H9 (cell line): ENCODE measurements at regions not wholly inside any gene's neighbourhood (a gene's known extent, or its start where the extent isn't known, plus 50 kb on each side); places are given as distances from the start of the nearest gene placed in this dataset.

Source experiments
- DNase-seq: peaks from one replicate; pipeline ENCODE4 v3.0.0-alpha.2; 2017
- H2AFZ ChIP-seq: one replicate; pipeline ENCODE4 v1.6.1; 2013; ENCODE audit warnings: mild to moderate bottlenecking, low read length, control low read depth, moderate library complexity
- H2AK5ac ChIP-seq: 2 replicates; pipeline ENCODE4 v1.6.1; 2013; ENCODE audit warnings: low read length, control low read depth, mixed read lengths; ENCODE audit not compliant: insufficient read length
- H2BK120ac ChIP-seq: one replicate; pipeline ENCODE4 v1.6.1; 2013; ENCODE audit warnings: low read depth, mild to moderate bottlenecking, low read length, control low read depth, inconsistent platforms; ENCODE audit not compliant: poor library complexity, severe bottlenecking
- H2BK12ac ChIP-seq: 2 replicates; pipeline ENCODE4 v1.6.1; 2013; ENCODE audit warnings: low read length, control low read depth, mixed read lengths, low read depth; ENCODE audit not compliant: insufficient read length
- H2BK15ac ChIP-seq: 2 replicates; pipeline ENCODE4 v1.6.1; 2013; ENCODE audit warnings: low read depth, low read length, control low read depth
- H2BK20ac ChIP-seq: one replicate; pipeline ENCODE4 v1.6.1; 2013; ENCODE audit warnings: low read depth, mild to moderate bottlenecking, low read length, control low read depth, inconsistent platforms; ENCODE audit not compliant: poor library complexity, severe bottlenecking
- H2BK5ac ChIP-seq: 2 replicates; pipeline ENCODE4 v1.6.1; 2013; ENCODE audit warnings: low read length, control low read depth, mixed read lengths; ENCODE audit not compliant: insufficient read length
- H3K14ac ChIP-seq: 2 replicates; pipeline ENCODE4 v1.6.1; 2013; ENCODE audit warnings: low read length, control low read depth; ENCODE audit not compliant: insufficient read depth
- H3K18ac ChIP-seq: 2 replicates; pipeline ENCODE4 v1.6.1; 2013; ENCODE audit warnings: low read depth, mild to moderate bottlenecking, mixed read lengths, low read length, control low read depth; ENCODE audit not compliant: insufficient read length
- H3K23ac ChIP-seq: 2 replicates; pipeline ENCODE4 v1.6.1; 2013; ENCODE audit warnings: low read length, control low read depth, mixed read lengths, low read depth; ENCODE audit not compliant: insufficient read length
- H3K23me2 ChIP-seq: 2 replicates; pipeline ENCODE4 v1.6.1; 2013; ENCODE audit warnings: low read depth, mild to moderate bottlenecking, mixed read lengths, low read length, control low read depth; ENCODE audit not compliant: insufficient read length, poor library complexity, severe bottlenecking
- H3K27ac ChIP-seq: 2 replicates; pipeline ENCODE4 v1.5.1; 2013; ENCODE audit warnings: low read length, control low read depth, mixed read lengths, low read depth; ENCODE audit not compliant: insufficient read length
- H3K27me3 ChIP-seq: 2 replicates; pipeline ENCODE4 v1.6.1; 2013; ENCODE audit warnings: low read length, control low read depth, inconsistent platforms; ENCODE audit not compliant: insufficient read depth
- H3K4ac ChIP-seq: 2 replicates; pipeline ENCODE4 v1.6.1; 2013; ENCODE audit warnings: low read depth, mild to moderate bottlenecking, control low read depth, inconsistent platforms, low read length, moderate library complexity
- H3K4me1 ChIP-seq: 2 replicates; pipeline ENCODE4 v1.6.1; 2013; ENCODE audit warnings: low read length, control low read depth, inconsistent platforms; ENCODE audit not compliant: insufficient read depth
- H3K4me2 ChIP-seq: 2 replicates; pipeline ENCODE4 v1.6.1; 2013; ENCODE audit warnings: low read length, control low read depth, mixed read lengths; ENCODE audit not compliant: insufficient read length, insufficient read depth
- H3K56ac ChIP-seq: 2 replicates; pipeline ENCODE4 v1.6.1; 2013; ENCODE audit warnings: low read depth, mild to moderate bottlenecking, mixed read lengths, low read length, control low read depth; ENCODE audit not compliant: insufficient read length
- H3K79me1 ChIP-seq: 2 replicates; pipeline ENCODE4 v1.6.1; 2013; ENCODE audit warnings: low read depth, mild to moderate bottlenecking, moderate library complexity, low read length, control low read depth, inconsistent platforms; ENCODE audit not compliant: insufficient read depth, poor library complexity, severe bottlenecking
- H3K79me2 ChIP-seq: 2 replicates; pipeline ENCODE4 v1.6.1; 2013; ENCODE audit warnings: low read length, control low read depth, inconsistent platforms; ENCODE audit not compliant: insufficient read depth
- H3K9ac ChIP-seq: 2 replicates; pipeline ENCODE4 v1.6.1; 2013; ENCODE audit warnings: low read length, control low read depth, mixed read lengths; ENCODE audit not compliant: insufficient read length; ENCODE audit errors: extremely low read depth
- H3K9me3 ChIP-seq: one replicate; pipeline ENCODE4 v1.6.1; 2013; ENCODE audit warnings: low read depth, low read length, inconsistent platforms; ENCODE audit not compliant: control insufficient read depth
- H3T11ph ChIP-seq: one replicate; pipeline ENCODE4 v1.6.1; 2013; ENCODE audit warnings: mild to moderate bottlenecking, low read length, control low read depth, inconsistent platforms
- H4K20me1 ChIP-seq: one replicate; pipeline ENCODE4 v1.6.1; 2013; ENCODE audit not compliant: control insufficient read depth, insufficient read length, insufficient read depth
- H4K5ac ChIP-seq: 2 replicates; pipeline ENCODE4 v1.6.1; 2013; ENCODE audit warnings: low read depth, mild to moderate bottlenecking, mixed read lengths, low read length, control low read depth; ENCODE audit not compliant: insufficient read length
- H4K8ac ChIP-seq: replicated peaks from 2 replicates; pipeline ENCODE4 v1.6.1; 2013; ENCODE audit warnings: low read length, control low read depth, mixed read lengths, low read depth; ENCODE audit not compliant: insufficient read length
- H4K91ac ChIP-seq: 2 replicates; pipeline ENCODE4 v1.6.1; 2013; ENCODE audit warnings: low read depth, mild to moderate bottlenecking, moderate library complexity, mixed read lengths, low read length, control low read depth; ENCODE audit not compliant: insufficient read length
- H3K27ac Mint-ChIP-seq, 3 experiments: 2 replicates in 2 of 3; 3 replicates in 1 of 3; pipeline ENCODE4 v1.8.0; 2020 to 2021; ENCODE audit warnings: mixed read lengths in 3 of 3, mild to moderate bottlenecking in 1 of 3, moderate library complexity in 1 of 3
- H3K27me3 Mint-ChIP-seq: 2 replicates; pipeline ENCODE4 v1.8.0; 2021; ENCODE audit warnings: low read depth, mild to moderate bottlenecking, moderate library complexity, mixed read lengths
- H3K36me3 Mint-ChIP-seq, 3 experiments: 2 replicates in 2 of 3; 3 replicates in 1 of 3; pipeline ENCODE4 v1.8.0; 2020 to 2021; ENCODE audit warnings: low read depth in 3 of 3, mixed read lengths in 3 of 3; ENCODE audit not compliant: insufficient read depth in 1 of 3
- H3K4me1 Mint-ChIP-seq, 2 experiments: 2 replicates each; pipeline ENCODE4 v1.8.0; 2020; ENCODE audit warnings: mixed read lengths in 2 of 2
- H3K4me3 Mint-ChIP-seq, 2 experiments: 2 replicates in 1 of 2; 3 replicates in 1 of 2; pipeline ENCODE4 v1.8.0; 2020 to 2021; ENCODE audit warnings: mild to moderate bottlenecking in 2 of 2, mixed read lengths in 2 of 2, moderate library complexity in 1 of 2
- H3K9me3 Mint-ChIP-seq, 2 experiments: 2 replicates in 1 of 2; 3 replicates in 1 of 2; pipeline ENCODE4 v1.8.0; 2020; ENCODE audit warnings: mild to moderate bottlenecking in 2 of 2, mixed read lengths in 2 of 2, moderate library complexity in 1 of 2
- CTCF ChIP-seq: fragments of 200-600 bp; sonication (generic); conservative IDR thresholded peaks from 3 replicates; pipeline ENCODE4 v1.8.0; 2021; ENCODE audit warnings: antibody characterized with exemption, mild to moderate bottlenecking
- WGBS: extraction: QIAGEN DNeasy Blood & Tissue Kit; methylation state at CpG from one replicate; pipeline ENCODE4 v1.1.7; 2013; ENCODE audit warnings: missing lambda C conversion rate, low lambda C conversion rate, mixed read lengths; ENCODE audit not compliant: insufficient read length; ENCODE audit errors: extremely low coverage; 5-methylcytosine and 5-hydroxymethylcytosine counted together

GRCh38 chr2:176819306-176819705 lies 393.3 kb upstream of the HNRNPA3 start:
- H2AFZ ChIP-seq: no peak overlapping the region
- no peaks in the 10 kb centered on the region for H3K36me3 Mint-ChIP-seq
- H3K9me3 Mint-ChIP-seq: no peaks in the 10 kb centered on the region
- H3K9me3 ChIP-seq: no peaks in the 10 kb centered on the region
- H2BK15ac ChIP-seq: no peak overlapping the region
- H3K18ac ChIP-seq: no peak overlapping the region
- no peaks in the 10 kb centered on the region for H3K79me2 ChIP-seq
- H3K56ac ChIP-seq: no peak overlapping the region
- peaks cover 2% of the 10 kb centered on the region; the same call in 1 of the 2 replicates for H3K27me3 Mint-ChIP-seq
- no peaks in the 10 kb centered on the region for H3K27me3 ChIP-seq
- TF ChIP-seq CTCF: no peak
- no peak overlapping the region for H2BK20ac ChIP-seq
- H3K9ac ChIP-seq: no peak overlapping the region
- no peaks in the 10 kb centered on the region for H3K79me1 ChIP-seq
- no peak overlapping the region for H4K91ac ChIP-seq
- no peak overlapping the region for H2BK12ac ChIP-seq
- H2AK5ac ChIP-seq: no peak overlapping the region
- peaks cover 44 to 45% of the 10 kb centered on the region in 2 experiments for H3K4me1 Mint-ChIP-seq
- H2BK5ac ChIP-seq: no peak overlapping the region
- no peak overlapping the region for H2BK120ac ChIP-seq
- no peak overlapping the region for H3K4ac ChIP-seq
- H3K23ac ChIP-seq: no peak overlapping the region
- H4K8ac ChIP-seq: no peak overlapping the region
- H3K4me2 ChIP-seq: no peak overlapping the region
- H3K4me3 Mint-ChIP-seq: no peak overlapping the region
- H3K27ac Mint-ChIP-seq: peak overlapping the region in 1 of 3 experiments; percentile 50; a peak in 1 of 7 replicates
- H3K4me1 ChIP-seq: peaks cover 5% of the 10 kb centered on the region
- no peak overlapping the region for H3K14ac ChIP-seq
- no peak overlapping the region for H3T11ph ChIP-seq
- no peak for DNase-seq
- no CpG with 5 or more reads among the region's 4 CpGs for WGBS
- H4K20me1 ChIP-seq: peaks cover 2% of the 10 kb centered on the region
- H4K5ac ChIP-seq: no peak overlapping the region
- no peaks in the 10 kb centered on the region for H3K23me2 ChIP-seq
- H3K27ac ChIP-seq: no peak overlapping the region
